H7 (cell line): ENCODE measurements at regions not wholly inside any gene's neighbourhood (a gene's known extent, or its start where the extent isn't known, plus 50 kb on each side); places are given as distances from the start of the nearest gene placed in this dataset.

Experiments
- DNase-seq: peaks from one replicate; pipeline ENCODE4 v3.0.0; 2012
- H3K27me3 ChIP-seq: 2 replicates; pipeline ENCODE4 v1.6.0; 2011; ENCODE audit warnings: mild to moderate bottlenecking, low read length; ENCODE audit not compliant: control insufficient read depth, insufficient read depth
- H3K36me3 ChIP-seq: replicated peaks from 2 replicates; pipeline ENCODE4 v1.5.1; 2011; ENCODE audit warnings: low read length; ENCODE audit not compliant: control insufficient read depth, insufficient read depth
- H3K4me3 ChIP-seq: 2 replicates; pipeline ENCODE4 v1.5.1; 2011; ENCODE audit warnings: low read depth, mild to moderate bottlenecking, control low read depth, low read length, moderate library complexity; ENCODE audit not compliant: insufficient read depth

- Histone ChIP-seq H3K27me3 (no peaks in the 10 kb centered on the region), H3K4me3 (no peak overlapping the region), H3K36me3 (no peaks in the 10 kb centered on the region)
- no peak for DNase-seq
These were observed 321.8 kb downstream of the CD83 start for GRCh38 chr6:14439419-14439818.

DNA sequence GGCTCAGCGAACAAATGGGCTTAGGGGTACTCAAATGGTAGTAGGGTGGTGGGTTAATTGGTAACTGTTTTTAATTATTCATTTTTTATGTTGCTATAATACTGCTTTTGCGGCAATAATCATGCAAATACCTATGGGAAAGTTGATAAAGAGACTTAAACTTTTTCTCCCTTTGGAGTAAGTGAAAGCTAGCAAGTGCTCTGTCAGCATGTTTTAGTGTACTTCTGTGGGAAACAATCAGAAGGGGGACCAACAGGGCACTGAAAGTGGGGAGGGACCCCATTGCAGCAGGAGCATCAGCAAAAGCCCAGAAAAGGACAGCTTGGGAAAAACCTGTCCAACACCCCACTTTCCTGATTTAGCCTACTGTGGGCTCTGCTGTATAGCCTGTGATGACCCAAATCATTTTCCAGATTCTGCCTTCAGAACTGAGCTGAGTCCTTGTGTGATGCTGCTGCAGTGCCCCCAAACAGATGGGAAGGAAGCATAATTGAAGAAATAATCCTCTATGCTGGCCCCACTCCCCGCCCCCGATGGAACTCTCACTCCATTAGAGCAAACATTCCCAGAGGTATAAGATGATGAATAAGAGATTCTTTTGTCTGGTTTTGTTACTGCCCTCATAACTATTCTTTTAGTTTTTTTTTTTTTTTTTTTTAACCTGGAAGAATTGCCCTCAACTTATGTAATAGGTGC is 322.8 kb downstream of the CD83 start:
- H3K27me3 ChIP-seq, result no peaks in the 10 kb centered on the region
- DNase-seq, result no peak
- H3K4me3 ChIP-seq, result no peak overlapping the region
- H3K36me3 ChIP-seq, result no peaks in the 10 kb centered on the region

GRCh38 chr6:14440940-14441781 is 323.6 kb downstream of the CD83 start:
- H3K36me3 ChIP-seq, result no peaks in the 10 kb centered on the region
- H3K4me3 ChIP-seq, result no peak overlapping the region
- no peaks in the 10 kb centered on the region for H3K27me3 ChIP-seq
- DNase-seq, result no peak

- no peaks in the 10 kb centered on the region for H3K36me3 ChIP-seq
- no peak for DNase-seq
- H3K4me3 ChIP-seq, result no peak overlapping the region
- H3K27me3 ChIP-seq, result no peaks in the 10 kb centered on the region
These were observed 324.7 kb downstream of the CD83 start for GRCh38 chr6:14442242-14442641.

GRCh38 chr6:14443629-14444268 is 326.2 kb downstream of the CD83 start:
- Histone ChIP-seq H3K36me3 (no peaks in the 10 kb centered on the region), H3K4me3 (no peak overlapping the region), H3K27me3 (no peaks in the 10 kb centered on the region)
- no peak for DNase-seq

DNA sequence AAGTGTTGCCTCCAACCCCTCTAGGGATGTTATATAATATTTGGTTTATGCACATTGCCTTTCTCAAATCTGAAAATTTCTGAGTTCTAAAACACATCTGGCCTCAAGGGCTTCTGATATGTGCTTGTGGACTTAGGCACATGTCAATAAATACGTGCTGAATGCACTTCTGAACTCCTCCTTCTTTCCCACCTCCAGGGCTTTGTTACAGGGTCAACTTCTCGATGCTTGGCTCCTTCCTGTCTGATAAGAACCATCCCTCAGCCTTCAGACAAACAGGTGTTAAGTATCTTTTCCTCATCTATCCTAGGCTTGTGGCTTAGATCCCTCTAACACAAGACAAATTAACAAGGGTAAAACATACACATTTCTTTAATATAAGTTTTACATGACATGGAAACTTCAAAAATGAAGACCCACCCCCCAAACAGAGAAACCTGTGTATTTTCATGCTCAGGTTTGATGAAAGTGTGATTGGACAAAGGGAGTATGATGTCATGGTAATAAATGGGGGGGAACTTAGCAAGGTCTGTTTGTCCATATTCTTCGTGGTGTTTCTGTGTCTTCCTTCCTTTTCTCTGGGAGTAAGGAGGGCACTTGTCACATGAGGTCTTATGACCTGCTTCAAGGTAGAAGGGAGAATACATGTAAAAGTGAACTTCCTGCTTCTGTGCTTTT is 326.9 kb downstream of the CD83 start:
- Histone ChIP-seq H3K27me3 (no peaks in the 10 kb centered on the region), H3K36me3 (no peaks in the 10 kb centered on the region), H3K4me3 (no peak overlapping the region)
- DNase-seq, result no peak

GRCh38 chr6:14447240-14447639 is 329.7 kb downstream of the CD83 start:
- Histone ChIP-seq H3K4me3 (no peak overlapping the region), H3K36me3 (no peaks in the 10 kb centered on the region), H3K27me3 (no peaks in the 10 kb centered on the region)
- no peak for DNase-seq

- H3K27me3 ChIP-seq, result no peaks in the 10 kb centered on the region
- no peaks in the 10 kb centered on the region for H3K36me3 ChIP-seq
- DNase-seq, result no peak
- H3K4me3 ChIP-seq, result no peak overlapping the region
These were observed 330.7 kb downstream of the CD83 start for GRCh38 chr6:14448246-14448645.

GRCh38 chr6:14450133-14450504 is 332.5 kb downstream of the CD83 start:
- no peaks in the 10 kb centered on the region for H3K27me3 ChIP-seq
- peak; percentile 11 for DNase-seq
- no peak overlapping the region for H3K4me3 ChIP-seq
- H3K36me3 ChIP-seq, result no peaks in the 10 kb centered on the region

DNA sequence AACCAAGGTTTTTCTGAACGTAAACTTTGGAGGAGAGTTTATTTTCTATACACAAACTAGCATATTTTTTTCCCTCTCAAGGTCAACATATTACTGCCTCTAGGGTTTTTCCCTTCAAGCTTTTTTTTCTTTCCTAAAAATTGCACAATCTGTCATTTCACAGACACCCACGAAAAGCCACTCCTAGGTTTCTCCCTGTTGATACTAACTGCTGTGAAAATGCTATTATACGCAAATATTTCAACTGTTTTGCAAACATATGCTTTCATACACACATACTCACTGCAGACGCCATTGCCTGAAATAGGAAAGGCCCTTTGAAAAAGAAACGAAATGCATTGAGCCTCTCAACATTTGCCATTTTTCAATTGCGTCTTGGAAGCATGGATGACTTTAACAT is 333.0 kb downstream of the CD83 start:
- no peaks in the 10 kb centered on the region for H3K36me3 ChIP-seq
- H3K27me3 ChIP-seq, result no peaks in the 10 kb centered on the region
- no peak overlapping the region for H3K4me3 ChIP-seq
- DNase-seq, result no peak

GRCh38 chr6:14451594-14452374 is 334.2 kb downstream of the CD83 start:
- Histone ChIP-seq H3K36me3 (no peaks in the 10 kb centered on the region), H3K4me3 (no peak overlapping the region), H3K27me3 (no peaks in the 10 kb centered on the region)
- DNase-seq, result no peak

DNA sequence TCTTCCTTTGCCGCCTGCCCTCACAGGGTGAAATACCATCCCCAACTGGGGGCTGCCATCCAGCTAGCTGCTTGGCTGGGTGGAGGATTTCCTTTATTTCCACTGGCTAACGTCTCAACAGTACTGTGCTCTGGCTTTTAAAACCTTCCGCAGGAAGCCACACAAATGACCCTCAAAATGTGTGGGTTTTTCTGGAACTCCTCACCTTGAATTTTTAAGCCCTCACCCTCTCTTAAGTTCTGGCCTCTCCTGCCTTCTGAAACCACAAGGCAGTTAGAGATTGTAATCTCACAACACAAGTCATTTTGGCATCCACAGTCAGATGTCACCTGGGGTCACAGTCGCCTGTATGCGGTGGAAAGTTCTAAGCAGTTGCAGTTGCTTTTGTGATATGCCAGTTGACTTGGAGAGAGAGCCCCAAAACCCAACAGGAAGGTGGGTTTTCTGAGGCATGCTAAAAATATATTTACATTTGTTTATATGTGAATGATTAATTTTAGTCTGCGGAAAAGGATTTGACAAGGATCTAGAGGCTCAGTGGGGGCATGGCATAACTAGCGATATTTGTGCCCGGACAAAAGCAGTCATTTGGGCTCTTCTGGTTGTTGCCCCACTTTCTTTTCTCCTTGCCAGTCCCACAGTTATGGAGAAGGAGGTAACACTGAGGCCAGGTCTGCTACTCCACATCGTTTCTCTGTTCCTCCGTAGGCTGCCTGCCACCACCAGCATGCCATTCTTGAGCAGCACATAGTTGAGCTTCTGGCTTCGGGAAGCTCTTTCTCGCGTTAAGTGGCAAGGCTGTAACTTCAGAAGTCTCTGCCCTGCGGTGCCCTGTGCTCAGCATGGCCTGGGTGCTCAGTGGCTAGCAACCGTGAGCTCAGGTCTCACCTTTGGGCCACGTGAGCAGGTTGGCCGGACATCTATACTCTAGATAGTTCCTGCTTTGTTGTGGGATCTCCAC is 335.3 kb downstream of the CD83 start:
- Histone ChIP-seq H3K36me3 (no peaks in the 10 kb centered on the region), H3K4me3 (no peak overlapping the region), H3K27me3 (no peaks in the 10 kb centered on the region)
- DNase-seq, result no peak

DNA sequence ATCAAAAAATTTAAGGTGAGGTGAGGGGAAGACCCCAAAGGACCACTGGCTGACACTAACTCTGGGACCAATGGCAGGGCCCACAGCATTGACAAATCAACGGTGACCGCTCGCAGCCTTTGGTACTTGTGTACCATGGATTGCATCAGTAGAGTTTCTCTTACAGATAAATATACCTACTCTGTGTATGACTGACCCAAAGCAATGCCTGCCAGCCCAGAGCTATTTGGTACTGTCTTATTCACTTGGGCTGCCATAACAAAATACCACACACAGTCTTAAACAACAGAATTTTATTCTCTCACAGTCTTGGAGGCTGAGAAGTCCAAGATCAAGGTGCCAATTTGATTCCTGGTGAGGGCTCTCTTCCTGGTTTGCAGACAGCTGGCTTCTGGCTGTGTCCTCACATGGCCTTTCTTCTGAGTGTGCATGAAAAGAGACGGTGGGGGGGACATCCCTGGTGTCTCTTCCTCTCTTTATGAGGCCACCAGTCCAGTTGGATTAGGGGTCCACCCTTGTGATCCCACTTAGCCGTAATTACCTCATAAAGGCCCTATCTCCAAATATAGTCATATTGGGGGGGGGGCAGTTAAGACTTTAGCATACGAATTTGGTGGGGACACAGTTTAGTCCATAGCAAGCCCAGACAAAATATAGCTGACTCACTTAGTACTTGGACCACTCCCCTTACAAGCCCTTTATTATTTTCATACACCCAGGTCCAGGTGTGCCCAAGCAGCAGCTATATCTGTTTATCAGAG is 336.3 kb downstream of the CD83 start:
- Histone ChIP-seq H3K4me3 (no peak overlapping the region), H3K27me3 (no peaks in the 10 kb centered on the region), H3K36me3 (no peaks in the 10 kb centered on the region)
- no peak for DNase-seq
